ENCODE measurements at regions not wholly inside any gene's neighbourhood (a gene's known extent, or its start where the extent isn't known, plus 50 kb on each side); places are given as distances from the start of the nearest gene placed in this dataset.

DNA sequence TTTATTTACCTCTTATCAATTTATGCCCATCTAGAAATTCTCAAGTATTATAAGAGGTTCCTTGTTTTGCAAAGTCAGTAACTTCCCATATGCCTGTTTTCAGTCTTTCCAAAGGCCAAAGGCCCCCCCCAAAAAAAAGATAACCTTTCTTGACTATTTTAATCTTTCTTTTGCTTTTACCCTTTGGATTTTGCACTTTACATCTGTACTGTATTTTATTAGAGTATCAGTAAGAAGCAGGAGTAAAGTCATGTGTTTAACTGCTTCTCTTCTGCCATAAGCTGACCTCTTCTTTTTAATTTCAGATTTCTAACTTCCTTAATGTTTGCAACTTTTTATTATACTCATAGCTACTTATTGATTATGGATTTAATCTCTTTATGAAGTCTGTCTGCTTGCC, 716.4 kb upstream of the NOVA1 start:
- H3K4me3 ChIP-seq (ENCODE audit: low read depth, low read length) = no peak overlapping the region
- H3K36me3 ChIP-seq (ENCODE audit: control insufficient read depth, insufficient read depth, low read length) = no peaks in the 10 kb centered on the region

DNA sequence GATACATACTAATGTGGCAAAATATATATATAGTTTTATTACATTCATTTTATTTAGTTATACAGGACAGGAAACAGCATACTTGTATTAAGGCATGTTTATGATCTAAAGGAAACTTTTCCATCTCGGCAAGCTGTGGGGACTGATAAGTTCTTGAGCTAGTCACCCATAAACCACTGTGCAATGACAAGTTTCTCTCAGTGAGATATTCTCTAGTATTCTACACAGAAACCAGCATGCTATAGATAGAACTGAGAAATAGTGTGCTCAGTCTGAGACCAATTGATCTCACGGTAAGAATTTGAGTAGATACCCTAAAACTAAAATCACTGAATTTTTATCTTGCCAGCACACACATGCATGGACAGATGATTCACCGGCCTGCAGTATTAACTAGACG, 717.6 kb upstream of the NOVA1 start:
- H3K36me3 ChIP-seq (ENCODE audit: control insufficient read depth, insufficient read depth, low read length) = no peaks in the 10 kb centered on the region
- DNase-seq (ENCODE audit: low read depth) = no peak
- TF ChIP-seq, protein P1, sequence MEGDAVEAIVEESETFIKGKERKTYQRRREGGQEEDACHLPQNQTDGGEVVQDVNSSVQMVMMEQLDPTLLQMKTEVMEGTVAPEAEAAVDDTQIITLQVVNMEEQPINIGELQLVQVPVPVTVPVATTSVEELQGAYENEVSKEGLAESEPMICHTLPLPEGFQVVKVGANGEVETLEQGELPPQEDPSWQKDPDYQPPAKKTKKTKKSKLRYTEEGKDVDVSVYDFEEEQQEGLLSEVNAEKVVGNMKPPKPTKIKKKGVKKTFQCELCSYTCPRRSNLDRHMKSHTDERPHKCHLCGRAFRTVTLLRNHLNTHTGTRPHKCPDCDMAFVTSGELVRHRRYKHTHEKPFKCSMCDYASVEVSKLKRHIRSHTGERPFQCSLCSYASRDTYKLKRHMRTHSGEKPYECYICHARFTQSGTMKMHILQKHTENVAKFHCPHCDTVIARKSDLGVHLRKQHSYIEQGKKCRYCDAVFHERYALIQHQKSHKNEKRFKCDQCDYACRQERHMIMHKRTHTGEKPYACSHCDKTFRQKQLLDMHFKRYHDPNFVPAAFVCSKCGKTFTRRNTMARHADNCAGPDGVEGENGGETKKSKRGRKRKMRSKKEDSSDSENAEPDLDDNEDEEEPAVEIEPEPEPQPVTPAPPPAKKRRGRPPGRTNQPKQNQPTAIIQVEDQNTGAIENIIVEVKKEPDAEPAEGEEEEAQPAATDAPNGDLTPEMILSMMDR (IDR thresholded peaks at IDR 0.05; ENCODE audit: insufficient read depth, low read length, poor library complexity, severe bottlenecking) = no peak
- no peaks in the 10 kb centered on the region for H3K27me3 ChIP-seq (ENCODE audit: control insufficient read depth, insufficient read depth, low read length)
- no peak overlapping the region for H3K4me3 ChIP-seq (ENCODE audit: low read depth, low read length)

More for the DNA sequence above, 716.4 kb upstream of the NOVA1 start:
- DNase-seq (ENCODE audit: low read depth) = no peak
- TF ChIP-seq, protein P1 (IDR thresholded peaks at IDR 0.05; ENCODE audit: insufficient read depth, low read length, poor library complexity, severe bottlenecking) = no peak
- H3K27me3 ChIP-seq (ENCODE audit: control insufficient read depth, insufficient read depth, low read length) = no peaks in the 10 kb centered on the region

DNA sequence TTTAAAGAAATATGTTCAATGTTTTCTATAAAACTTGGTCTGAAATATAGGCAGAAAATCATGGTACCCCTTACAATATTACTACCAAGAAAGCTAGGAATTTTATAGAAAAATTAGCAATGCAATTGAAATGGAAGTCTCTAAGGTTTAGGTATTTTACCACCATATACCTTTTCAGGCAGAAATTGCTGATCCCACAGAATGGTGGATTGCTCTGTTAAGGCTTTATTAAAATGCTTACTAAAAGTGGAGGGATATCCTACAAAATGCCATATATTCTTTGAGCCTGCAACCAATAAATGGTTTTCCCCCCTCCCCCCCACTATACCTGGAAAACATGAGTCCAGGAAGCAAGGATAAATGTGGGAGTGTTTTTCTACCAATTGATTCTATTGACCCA, 718.1 kb upstream of the NOVA1 start:
- no peaks in the 10 kb centered on the region for H3K27me3 ChIP-seq (ENCODE audit: control insufficient read depth, insufficient read depth, low read length)
- no peaks in the 10 kb centered on the region for H3K36me3 ChIP-seq (ENCODE audit: control insufficient read depth, insufficient read depth, low read length)
- H3K4me3 ChIP-seq (ENCODE audit: low read depth, low read length) = no peak overlapping the region
- DNase-seq (ENCODE audit: low read depth) = no peak
- TF ChIP-seq, protein P1 (IDR thresholded peaks at IDR 0.05; ENCODE audit: insufficient read depth, low read length, poor library complexity, severe bottlenecking) = no peak

GRCh38 chr14:27318774-27319420, 721.1 kb upstream of the NOVA1 start:
- no peak for DNase-seq (ENCODE audit: low read depth)
- H3K4me3 ChIP-seq (ENCODE audit: low read depth, low read length) = no peak overlapping the region
- H3K36me3 ChIP-seq (ENCODE audit: control insufficient read depth, insufficient read depth, low read length) = no peaks in the 10 kb centered on the region
- TF ChIP-seq, protein P1 (IDR thresholded peaks at IDR 0.05; ENCODE audit: insufficient read depth, low read length, poor library complexity, severe bottlenecking) = no peak
- no peaks in the 10 kb centered on the region for H3K27me3 ChIP-seq (ENCODE audit: control insufficient read depth, insufficient read depth, low read length)

- TF ChIP-seq, protein P1 (IDR thresholded peaks at IDR 0.05; ENCODE audit: insufficient read depth, low read length, poor library complexity, severe bottlenecking) = no peak
- no peaks in the 10 kb centered on the region for H3K36me3 ChIP-seq (ENCODE audit: control insufficient read depth, insufficient read depth, low read length)
- no peaks in the 10 kb centered on the region for H3K27me3 ChIP-seq (ENCODE audit: control insufficient read depth, insufficient read depth, low read length)
- no peak for DNase-seq (ENCODE audit: low read depth)
- H3K4me3 ChIP-seq (ENCODE audit: low read depth, low read length) = no peak overlapping the region
These were observed 722.4 kb upstream of the NOVA1 start for GRCh38 chr14:27320261-27320660.

- Histone ChIP-seq H3K27me3 (ENCODE audit: control insufficient read depth, insufficient read depth, low read length) (no peaks in the 10 kb centered on the region), H3K4me3 (ENCODE audit: low read depth, low read length) (no peak overlapping the region), H3K36me3 (ENCODE audit: control insufficient read depth, insufficient read depth, low read length) (no peaks in the 10 kb centered on the region)
- DNase-seq (ENCODE audit: low read depth) = no peak
- TF ChIP-seq, protein P1 (IDR thresholded peaks at IDR 0.05; ENCODE audit: insufficient read depth, low read length, poor library complexity, severe bottlenecking) = no peak
These were observed 729.3 kb upstream of the NOVA1 start for GRCh38 chr14:27327095-27327494.

Measured in kidney epithelial cell (primary cell).